ENCODE measurements at regions not wholly inside any gene's neighbourhood (a gene's known extent, or its start where the extent isn't known, plus 50 kb on each side); places are given as distances from the start of the nearest gene placed in this dataset.
"Not testable (repeated sequence)": the region's sequence is repeated elsewhere in the genome, so short reads cannot be mapped to it uniquely, and the experiment has no call there.

DNA sequence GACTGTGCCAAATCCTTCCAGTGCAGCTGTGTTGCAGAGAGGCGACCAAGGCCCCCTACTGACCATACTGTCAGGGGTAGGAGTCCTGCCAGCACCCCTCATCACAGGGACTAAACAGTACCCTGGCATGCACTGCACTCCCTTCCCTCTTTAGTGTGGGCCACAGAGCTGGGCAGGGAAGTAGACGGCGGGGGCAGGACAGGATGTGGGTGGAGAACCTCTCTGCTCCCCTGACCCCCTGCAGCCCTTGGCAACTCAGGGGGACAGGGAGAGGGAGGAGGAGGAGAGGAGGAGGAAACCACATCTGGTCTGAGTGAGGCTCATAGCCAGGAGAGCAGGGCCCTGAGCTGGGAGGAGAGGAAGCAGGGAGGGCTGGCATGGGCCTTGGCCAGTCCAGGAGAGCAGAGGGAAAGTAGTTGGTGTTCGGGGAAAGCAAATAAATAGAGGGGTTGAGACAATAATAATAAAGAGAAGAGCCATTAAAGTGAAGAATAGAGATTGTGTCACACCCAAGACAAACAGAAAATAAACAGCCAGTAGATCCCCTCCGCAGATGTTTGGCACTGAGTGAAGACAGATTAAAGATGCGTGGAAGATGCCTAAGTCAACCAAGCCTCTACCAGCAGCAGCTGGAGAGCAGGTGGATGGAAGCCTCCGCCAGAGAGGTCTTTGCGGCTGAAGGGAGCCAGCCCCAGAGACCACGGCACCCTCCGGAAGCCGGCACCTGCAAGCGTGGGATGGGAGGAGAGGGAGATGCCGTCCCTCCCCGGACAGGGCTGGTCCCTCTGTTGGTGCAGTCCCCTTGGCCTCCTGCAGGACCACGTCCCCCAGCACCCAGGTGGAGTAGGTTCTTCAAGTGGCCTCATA lies 61.5 kb downstream of the RPUSD4 start:
- DNase-seq (ENCODE audit: extremely low read depth in 1 of 11, low read depth in 9 of 11, low spot score in 4 of 11) = no peak

DNA sequence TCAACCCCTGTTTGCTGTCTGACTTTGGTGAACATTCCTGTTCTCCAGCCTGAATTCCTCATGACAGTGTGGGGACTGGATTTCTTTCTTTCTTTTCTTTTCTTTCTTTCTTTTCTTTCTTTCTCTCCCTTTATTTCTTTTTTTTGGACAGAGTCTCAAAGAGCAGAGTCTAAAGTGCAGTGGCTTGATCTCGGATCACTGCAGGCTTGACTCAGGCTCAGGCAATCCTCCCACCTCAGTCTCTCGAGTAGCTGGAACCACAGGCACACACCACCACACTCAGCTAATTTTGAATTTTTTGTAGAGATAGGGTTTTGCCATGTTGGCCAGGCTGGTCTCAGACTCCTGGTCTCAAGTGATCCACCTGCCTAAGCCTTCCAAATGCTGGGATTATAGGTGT lies 63.1 kb downstream of the RPUSD4 start:
- DNase-seq (ENCODE audit: extremely low read depth in 1 of 11, low read depth in 9 of 11, low spot score in 4 of 11) = no peak

GRCh38 chr11:126147208-126148111 lies 64.0 kb downstream of the RPUSD4 start:
- DNase-seq (ENCODE audit: extremely low read depth in 1 of 11, low read depth in 9 of 11, low spot score in 4 of 11) = no peak

GRCh38 chr11:126146454-126147192 lies 64.8 kb downstream of the RPUSD4 start:
- peak in 3 of 11 donors; percentile 53 to 74 (median 71) for DNase-seq (ENCODE audit: extremely low read depth in 1 of 11, low read depth in 9 of 11, low spot score in 4 of 11)

- DNase-seq (ENCODE audit: extremely low read depth in 1 of 11, low read depth in 9 of 11, low spot score in 4 of 11) = no peak
Observed at GRCh38 chr11:126145954-126146353, 65.5 kb downstream of the RPUSD4 start.

- DNase-seq (ENCODE audit: extremely low read depth in 1 of 11, low read depth in 9 of 11, low spot score in 4 of 11) = not testable (repeated sequence)
Observed at GRCh38 chr11:126143491-126143890, 68.0 kb downstream of the RPUSD4 start.

GRCh38 chr11:126140926-126141280 lies 70.5 kb downstream of the RPUSD4 start:
- DNase-seq (ENCODE audit: extremely low read depth in 1 of 11, low read depth in 9 of 11, low spot score in 4 of 11) = no peak

DNA sequence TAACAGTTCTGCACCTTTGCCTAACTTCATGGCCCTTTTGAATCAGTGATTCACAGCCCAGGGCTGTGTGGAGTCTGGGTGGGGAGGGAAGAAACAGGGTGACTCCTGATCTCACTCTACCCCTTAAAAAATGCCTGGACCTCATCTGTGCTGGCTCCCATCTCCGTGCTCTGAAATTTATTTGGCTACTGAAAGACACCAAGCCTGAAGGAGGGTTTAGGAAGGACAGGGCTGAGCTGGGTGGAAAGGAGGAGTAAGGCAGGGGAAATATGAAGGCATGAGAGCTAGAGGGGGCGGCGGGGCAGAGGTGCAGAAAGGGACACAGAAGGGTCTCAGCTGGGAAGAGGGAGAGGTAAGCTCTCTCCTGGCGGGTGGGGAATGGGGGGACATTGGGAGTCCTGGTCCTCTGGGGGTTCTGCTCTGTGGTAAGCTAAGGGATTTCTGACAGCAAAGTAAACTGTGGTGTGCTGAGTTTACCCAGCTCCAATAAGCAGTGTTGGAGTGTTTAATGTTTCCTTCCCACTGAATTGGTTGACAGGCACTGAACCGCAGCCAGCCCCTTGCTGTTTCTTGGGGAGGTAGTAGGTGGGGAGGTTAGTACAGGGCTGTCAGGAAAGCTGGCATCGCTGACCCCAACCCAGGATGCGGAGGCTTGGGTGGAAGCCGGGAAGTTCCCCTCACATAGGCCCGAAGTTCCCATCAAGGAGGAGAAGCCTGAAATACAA lies 71.1 kb downstream of the RPUSD4 start:
- no peak for DNase-seq (ENCODE audit: extremely low read depth in 1 of 11, low read depth in 9 of 11, low spot score in 4 of 11)

DNA sequence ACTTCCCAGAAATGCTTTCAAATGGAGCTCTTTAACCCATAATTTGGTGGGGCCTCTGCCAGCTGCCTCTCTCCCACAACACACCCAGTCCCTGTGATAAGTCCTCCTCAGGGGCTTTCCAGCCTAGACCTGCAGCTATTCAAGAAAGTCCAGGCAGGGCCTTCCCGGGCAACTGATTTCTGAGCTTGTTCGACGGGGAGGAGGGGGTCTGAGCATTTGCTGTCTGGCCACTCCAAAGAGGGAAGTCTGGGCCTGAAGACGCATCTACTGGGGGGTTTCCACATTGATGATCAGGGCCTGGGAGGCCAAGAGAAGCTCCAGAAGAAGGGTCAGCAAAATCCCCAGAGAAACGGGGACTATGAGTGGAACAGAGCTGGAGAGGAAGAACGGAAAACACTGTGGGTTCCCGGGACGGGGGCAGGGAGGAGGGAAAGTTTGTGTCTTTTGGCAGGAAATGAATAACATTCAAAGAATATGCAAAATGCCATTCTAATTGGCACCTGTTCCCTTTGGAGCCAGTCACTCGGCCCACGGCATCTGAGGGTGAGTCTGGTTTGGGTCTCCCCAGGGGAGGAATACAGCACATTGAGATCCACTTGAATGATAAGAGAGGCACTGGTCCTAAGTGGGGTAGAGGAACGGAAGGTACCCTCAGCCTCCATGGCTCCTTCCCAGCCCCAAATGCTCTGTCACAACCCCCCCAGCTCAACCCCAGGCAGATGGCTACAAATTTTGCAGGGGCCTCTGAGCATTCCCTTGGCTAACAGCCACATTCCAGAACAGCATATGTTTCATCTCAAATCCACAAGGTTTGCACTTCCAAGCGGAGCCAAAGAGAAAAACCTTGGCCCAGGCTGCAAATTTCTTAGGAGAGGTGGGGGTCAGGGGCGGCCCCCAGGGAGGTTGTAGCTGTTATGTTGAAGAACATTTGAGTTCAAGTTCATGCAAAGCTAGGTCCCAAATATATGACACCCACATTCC lies 72.0 kb downstream of the RPUSD4 start:
- peak in 5 of 11 donors; percentile 58 to 79 (median 66) for DNase-seq (ENCODE audit: extremely low read depth in 1 of 11, low read depth in 9 of 11, low spot score in 4 of 11)

DNA sequence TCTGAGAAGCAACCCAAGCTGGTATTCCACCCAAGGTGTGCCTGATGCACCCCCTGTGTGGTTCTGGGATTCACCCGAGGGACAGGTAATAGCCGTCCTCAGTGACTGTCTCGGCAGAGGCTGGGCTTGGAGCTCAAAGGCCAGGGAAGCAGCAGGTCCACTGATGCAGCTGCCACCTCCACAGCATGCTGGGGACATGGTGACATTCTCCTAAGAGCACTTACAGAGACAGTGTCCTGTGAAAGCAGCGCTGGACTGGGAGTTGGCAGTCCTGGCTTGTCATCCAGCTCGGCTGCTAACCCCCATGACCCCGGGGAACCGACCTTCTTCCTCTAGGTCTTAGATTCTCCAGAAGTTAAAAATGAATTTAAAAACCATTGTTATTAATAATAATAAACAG lies 72.8 kb downstream of the RPUSD4 start:
- no peak for DNase-seq (ENCODE audit: extremely low read depth in 1 of 11, low read depth in 9 of 11, low spot score in 4 of 11)

DNA sequence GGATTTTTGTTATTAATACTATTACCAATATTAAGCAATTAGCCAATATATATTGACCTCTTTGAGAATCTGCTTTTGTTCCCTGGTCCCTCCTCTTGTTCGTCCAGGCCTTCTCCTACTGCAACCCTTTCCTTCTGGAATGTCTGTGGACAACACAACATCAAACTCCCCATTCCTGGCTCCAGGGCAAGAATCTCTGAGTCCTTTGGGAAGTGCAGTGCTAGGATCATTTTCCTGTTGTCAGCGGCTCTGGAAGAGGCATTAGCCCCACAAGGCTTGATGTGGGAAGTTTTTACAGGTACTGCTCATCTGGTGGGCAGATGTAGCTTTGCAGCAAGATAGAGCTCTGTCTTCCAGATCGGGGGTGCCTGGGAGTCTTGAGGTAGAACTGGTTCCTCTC lies 74.3 kb downstream of the RPUSD4 start:
- no peak for DNase-seq (ENCODE audit: extremely low read depth in 1 of 11, low read depth in 9 of 11, low spot score in 4 of 11)

DNA sequence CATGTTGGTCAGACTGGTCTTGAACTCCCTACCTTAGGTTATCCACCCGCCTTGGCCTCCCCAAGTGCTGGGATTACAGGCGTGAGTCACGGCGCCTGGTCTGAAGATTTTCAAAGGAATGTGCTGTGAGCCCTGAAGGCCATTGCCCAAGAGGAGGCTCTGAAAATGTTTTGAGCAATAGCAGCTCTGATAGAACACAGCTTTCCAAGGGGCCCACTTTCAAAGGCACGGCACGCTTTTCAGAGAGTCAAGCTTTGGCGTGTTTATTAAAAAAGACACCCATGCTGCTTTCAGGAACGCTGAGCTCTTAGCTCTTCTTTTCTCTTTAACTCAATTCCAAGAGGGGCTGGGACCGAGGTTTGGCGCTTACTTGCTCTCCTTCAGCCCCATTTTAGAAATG lies 73.8 kb upstream of the CDON start:
- DNase-seq (ENCODE audit: extremely low read depth in 1 of 11, low read depth in 9 of 11, low spot score in 4 of 11) = no peak

DNA sequence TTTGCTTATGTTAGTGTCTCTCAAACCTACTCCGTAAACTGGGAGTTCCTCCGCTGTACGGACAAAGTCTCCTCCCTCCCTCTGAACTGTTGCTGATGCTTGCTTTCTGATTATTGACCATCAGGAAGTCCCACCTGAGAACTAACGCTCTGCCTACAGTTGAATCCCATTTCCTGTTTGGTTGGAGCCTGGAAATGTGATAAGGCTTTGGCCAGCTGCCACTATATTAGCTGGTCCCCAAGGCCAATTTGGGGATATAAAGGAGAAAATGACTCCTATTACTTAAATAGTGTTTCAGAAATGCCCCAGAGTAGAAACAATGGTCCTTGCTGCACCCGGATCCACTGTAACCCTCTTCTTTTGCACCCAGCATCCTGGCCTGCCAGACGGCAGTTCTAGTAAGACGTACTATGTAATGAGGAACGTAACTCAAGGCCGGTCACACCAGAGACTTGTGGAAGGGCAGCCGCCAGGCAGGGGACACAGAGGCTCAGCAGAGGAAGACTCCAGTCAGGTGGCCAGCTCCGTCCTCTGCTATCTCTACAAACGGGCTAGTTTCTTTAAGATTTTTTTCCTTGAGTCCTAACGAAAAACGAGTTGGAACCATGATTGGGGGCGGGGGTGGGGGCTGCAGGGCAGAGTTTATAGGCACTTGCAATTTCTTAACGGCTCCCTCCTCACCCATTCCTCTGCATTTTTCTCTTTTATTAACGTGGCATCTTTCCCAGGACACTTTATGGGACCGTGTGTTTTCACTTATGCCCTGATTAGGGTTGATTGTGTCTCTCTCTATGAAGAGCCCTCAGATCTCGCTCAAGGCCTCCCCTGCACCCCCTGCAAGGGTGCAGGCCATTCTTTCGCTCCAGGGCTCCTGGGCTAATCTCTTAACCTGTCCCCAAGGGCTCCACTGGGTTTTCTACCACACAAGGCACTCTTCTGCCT lies 72.8 kb upstream of the CDON start:
- no peak for DNase-seq (ENCODE audit: extremely low read depth in 1 of 11, low read depth in 9 of 11, low spot score in 4 of 11)

DNA sequence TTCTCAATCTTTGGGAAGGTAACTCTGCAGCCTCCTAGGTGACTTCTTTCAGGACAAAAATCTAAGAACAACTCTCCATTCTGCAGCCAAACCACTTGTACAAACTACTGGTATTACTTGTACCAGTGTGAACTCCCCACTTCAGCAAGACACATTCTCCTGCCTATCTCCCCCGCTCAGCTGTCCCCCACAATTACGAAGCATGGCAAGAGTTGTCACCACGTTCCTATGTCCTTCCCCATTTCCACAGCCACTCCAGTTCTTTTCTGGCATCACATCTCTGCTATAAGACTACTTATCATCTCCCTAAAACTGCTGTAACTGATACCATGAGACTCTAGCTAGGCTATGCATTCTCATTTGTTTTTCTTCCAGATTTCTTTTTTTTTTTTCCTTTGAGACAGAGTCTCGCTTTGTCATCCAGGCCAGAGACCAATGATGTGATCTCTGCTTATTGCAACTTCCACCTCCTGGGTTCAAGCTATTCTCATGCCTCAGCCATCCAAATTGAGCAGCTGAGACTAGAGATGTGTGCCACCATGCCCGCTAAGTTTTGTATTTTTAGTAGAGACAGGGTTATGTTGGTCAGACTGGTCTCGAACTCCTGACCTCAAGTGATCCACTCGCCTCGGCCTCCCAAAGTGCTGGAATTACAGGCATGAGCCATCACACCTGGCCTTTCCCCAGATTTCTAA lies 71.9 kb upstream of the CDON start:
- DNase-seq (ENCODE audit: extremely low read depth in 1 of 11, low read depth in 9 of 11, low spot score in 4 of 11) = no peak

GRCh38 chr11:126133901-126134300 lies 71.2 kb upstream of the CDON start:
- DNase-seq (ENCODE audit: extremely low read depth in 1 of 11, low read depth in 9 of 11, low spot score in 4 of 11) = no peak

DNA sequence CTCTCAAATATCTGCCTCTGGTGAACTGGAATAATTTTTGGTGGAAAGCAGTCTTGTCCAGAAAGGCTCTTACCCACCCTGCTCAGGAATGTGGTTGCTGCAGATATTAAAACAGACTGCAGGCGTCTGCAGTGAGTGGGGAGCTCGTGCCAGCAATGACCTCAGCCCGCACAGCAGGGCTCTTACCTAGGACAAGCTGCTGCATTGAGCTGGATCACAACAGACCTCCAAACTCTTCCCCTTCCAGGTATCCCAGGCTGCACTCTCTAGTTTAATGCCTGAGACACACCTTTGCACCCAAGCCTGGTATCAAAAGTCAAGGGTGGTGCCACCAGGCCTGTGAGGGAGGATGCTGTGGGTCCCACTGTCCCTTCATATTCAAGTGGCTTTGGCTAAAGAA lies 69.7 kb upstream of the CDON start:
- DNase-seq (ENCODE audit: extremely low read depth in 1 of 11, low read depth in 9 of 11, low spot score in 4 of 11) = no peak

All from renal cortex interstitium (tissue), 11 donors.